ENCODE measurements at regions not wholly inside any gene's neighbourhood (a gene's known extent, or its start where the extent isn't known, plus 50 kb on each side); places are given as distances from the start of the nearest gene placed in this dataset.
"Not testable (repeated sequence)": the region's sequence is repeated elsewhere in the genome, so short reads cannot be mapped to it uniquely, and the experiment has no call there.

GRCh38 chr4:28760003-28760402 is 1899.4 kb downstream of the STIM2 start:
- no peak for DNase-seq

DNA sequence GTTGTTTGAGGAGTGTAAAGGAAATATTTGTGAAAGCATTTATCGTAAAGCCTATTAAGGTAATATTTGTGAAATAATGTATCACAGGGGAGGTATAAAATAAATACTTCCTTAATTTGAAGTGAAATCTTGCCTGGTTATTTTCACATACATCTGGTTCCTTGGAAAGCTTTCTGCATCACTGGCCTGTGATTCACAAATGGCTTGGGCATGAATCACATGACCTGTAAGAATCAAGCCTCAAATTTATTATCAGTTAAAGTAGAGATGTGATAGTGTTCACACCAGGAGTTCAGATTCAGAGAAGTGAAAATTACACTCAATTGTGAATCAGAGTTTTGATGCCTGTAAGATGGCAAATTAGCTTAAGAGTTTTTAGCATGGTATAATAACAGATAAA is 1911.4 kb downstream of the STIM2 start:
- no peak for DNase-seq

DNA sequence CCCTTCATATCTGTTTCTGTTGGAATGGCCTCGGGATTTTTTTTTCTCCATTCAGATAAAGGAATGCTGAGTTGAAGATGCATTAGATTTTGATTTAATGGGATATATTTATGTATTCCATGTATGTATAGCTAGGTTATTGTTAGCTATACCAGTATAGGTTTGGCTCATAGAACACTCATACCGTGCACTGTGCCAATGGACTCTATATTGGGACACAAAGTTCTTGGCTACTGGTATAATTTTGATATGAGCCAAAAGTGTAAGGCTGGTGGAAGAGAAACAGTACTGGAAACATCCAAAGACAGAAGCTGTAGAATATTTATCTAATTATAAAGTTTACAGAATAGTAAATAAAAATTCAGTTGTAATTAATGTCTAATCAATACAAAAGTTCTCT is 1912.1 kb downstream of the STIM2 start:
- no peak for DNase-seq

- no peak for DNase-seq
These were observed 1913.7 kb downstream of the STIM2 start for GRCh38 chr4:28774344-28774743.

DNA sequence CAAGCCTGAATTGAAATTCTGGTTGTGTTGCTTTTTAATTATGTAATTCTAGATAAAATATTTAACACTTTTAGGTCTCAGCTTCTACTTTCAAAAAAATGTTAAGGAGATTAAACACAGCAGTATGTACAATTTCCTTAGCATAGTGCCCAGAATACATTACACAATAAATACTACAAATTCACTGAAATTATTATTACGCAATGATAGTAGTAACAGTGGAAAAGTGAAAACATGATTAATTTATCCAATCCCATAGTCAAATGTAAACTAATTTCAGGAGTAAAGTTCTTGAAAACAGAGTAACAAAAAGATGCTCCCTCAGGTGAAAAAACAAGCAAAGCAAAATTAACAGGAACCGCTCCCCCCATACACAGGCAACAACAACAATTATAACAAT is 1915.4 kb downstream of the STIM2 start:
- DNase-seq = no peak

- no peak for DNase-seq
These were observed 1923.5 kb downstream of the STIM2 start for GRCh38 chr4:28784188-28784587.

- no peak for DNase-seq
These were observed 1927.3 kb downstream of the STIM2 start for GRCh38 chr4:28787947-28788346.

DNA sequence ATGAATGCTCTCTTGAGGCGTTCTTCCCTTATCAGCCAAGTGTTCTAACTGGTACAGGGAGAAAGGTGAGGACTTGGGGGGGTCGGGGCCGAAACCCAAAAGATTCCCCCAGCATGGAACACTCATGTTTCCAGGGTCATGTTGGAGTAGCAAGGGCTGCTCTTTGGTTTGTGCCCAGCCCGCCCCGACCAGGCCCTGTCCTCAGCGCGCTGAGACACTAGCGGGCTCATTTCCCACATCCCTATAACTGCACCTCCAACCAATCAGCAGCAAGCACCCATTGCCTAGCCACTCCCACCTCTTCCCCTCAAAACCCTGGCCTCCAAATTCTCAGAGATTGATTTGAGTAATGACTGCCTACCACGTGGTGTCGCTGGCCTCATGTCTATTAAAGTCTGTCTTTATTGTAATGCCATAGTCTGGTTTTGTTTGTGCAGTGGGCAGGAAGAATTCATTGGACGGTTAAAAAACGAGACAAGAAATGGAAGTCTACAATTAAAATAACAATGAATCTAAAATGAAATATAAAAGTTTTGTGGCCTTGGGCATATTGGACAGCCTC is 1928.4 kb downstream of the STIM2 start:
- DNase-seq = no peak

DNA sequence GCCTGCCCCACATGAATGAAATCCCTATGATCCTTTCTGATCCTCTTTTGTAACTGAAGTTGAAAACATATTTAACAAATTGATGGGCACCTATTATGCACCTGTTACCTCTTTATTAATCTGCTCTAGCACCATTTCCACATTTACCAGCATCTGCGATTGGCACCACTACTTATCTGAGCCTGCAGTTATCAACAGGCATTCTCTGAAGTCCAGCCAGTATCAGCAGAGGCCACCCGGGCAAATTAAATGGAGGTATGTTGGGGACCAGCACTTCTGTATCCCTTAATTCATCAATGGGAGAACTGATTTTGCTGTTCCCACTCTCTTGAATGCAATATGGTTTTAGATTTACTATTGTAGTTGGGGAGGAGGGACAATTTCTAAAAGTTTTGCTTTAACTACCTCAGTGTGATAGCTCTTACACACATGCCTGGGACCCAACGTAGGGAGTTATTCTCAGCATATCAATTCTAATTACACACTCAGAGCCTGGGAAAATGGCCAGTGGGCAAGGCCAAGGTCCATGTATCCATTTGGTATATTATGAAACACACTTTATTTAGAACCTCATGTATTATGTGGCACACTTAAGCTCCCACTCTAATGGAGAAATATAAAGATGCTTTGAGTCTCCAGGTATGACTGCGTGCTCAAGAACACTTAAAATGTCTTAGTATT is 1927.1 kb upstream of the PCDH7 start:
- DNase-seq = no peak

- DNase-seq = no peak
These were observed 1920.5 kb upstream of the PCDH7 start for GRCh38 chr4:28799696-28800095.

GRCh38 chr4:28811025-28811424 is 1909.1 kb upstream of the PCDH7 start:
- DNase-seq = no peak

DNA sequence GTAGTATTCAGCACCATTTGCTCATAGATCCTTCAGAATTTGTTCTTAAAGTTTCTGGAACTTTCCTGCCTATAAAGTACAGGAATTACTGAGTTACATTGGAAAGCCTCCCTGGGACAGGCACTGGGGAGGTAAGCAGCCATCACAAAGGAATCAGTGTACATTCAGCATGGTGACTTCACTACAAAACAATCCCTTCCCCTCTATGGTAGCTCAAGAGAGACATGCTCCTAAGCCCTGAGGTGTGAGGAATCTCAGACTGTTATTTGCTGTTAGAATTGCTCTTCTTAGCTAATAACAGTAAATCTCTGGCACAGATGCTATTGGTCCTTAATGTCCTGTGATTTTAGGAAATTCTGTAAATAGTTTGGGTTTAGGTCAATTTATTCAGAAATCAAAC is 1898.0 kb upstream of the PCDH7 start:
- no peak for DNase-seq

GRCh38 chr4:28827866-28828265 is 1892.3 kb upstream of the PCDH7 start:
- DNase-seq = no peak

GRCh38 chr4:28831867-28832266 is 1888.3 kb upstream of the PCDH7 start:
- no peak for DNase-seq

- DNase-seq = no peak
These were observed 1887.7 kb upstream of the PCDH7 start for GRCh38 chr4:28832444-28832843.

DNA sequence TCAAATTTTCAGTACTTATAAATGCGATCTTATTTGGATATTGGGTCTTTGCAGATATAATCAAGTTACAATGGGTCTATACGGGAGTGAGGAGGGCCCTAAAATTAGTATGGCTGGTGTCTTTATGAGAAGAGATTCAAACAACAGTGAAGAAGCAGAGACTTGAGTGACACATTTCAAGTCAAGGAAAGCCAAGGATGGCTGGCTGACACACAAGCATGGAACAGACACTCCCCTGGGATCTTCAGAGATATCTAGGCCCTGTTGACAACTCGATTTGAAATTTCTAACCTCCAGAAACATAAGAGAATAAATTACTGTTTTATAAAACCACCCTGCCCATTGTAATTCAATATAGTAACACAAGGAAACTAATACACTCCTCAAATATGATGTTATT is 1886.0 kb upstream of the PCDH7 start:
- DNase-seq = no peak

- no peak for DNase-seq
These were observed 1884.7 kb upstream of the PCDH7 start for GRCh38 chr4:28835501-28835900.

DNA sequence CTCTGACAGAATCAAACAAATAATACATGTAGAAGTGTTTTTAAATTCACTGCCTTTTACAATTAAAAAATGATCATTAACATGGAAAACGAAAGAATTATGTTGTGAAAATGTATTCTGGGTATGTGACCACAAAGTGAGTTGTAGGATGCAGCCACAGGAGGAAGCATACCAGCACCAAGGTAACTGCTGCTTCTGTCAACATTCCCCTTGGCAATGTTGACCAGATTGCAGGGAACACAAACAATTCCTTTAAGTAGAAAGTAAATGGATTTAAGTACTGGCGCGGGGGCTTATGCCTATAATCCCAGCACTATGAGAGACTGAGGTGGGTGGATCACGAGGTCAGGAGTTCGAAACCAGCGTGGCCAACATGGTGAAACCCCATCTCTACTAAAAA is 1877.9 kb upstream of the PCDH7 start:
- no peak for DNase-seq

DNA sequence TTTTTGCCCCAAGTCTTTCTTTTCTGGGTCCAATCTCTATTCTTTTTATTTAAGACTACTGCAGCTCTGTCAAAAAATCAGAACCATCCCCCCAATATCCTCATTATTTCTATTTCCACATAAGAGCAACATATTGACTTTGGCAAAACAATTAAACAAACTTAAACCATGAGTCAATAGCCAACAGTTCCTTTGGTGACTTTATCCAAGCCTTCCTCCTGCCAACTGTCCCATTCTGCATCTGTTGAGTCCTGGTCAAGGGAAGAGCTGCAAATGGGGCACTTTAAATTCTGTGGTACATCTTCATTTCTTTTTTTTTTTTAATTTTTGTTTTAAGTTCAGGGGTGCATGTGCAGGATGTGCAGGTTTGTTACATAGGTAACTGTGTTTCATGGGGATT is 1875.0 kb upstream of the PCDH7 start:
- DNase-seq = no peak

GRCh38 chr4:28857028-28857427 is 1863.1 kb upstream of the PCDH7 start:
- DNase-seq = not testable (repeated sequence)

DNA sequence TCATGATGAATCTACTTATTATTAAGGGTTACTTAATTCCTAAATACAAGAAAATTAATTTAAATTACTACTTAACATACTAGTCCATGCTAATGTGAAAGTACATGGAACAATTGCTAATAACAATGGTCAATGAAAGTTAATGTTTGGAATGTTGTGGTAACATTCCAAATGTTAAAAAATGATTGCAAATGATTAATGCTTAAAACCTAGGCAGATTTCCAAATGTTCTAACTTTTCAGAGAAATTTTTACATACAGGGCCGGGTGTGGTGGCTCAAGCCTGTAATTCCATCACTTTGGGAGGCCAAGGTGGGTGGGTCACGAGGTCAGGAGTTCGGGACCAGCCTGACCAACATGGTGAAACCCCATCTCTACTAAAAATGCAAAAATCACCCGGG is 1851.3 kb upstream of the PCDH7 start:
- no peak for DNase-seq

- DNase-seq = no peak
These were observed 1841.0 kb upstream of the PCDH7 start for GRCh38 chr4:28879178-28879577.

GRCh38 chr4:28879900-28880299 is 1840.3 kb upstream of the PCDH7 start:
- no peak for DNase-seq

DNA sequence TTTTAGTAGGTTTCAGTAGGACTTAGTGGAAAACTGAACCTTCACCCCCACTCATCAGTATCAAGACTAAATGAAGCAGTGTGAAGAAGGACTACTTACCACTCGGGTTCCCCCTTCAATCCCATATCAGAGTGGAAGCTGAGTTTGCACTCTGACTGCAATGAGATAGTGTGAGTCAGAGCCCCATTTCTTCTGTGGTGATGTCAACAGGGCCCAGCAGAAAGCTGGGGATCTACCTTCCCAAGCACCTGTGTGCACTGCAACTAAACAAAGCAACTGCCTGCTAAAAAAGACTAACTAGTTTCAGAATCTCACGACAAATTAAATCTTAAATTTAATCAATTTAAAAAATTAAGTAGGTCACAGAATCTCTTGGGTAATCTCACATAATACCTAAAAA is 1837.0 kb upstream of the PCDH7 start:
- DNase-seq = no peak

DNA sequence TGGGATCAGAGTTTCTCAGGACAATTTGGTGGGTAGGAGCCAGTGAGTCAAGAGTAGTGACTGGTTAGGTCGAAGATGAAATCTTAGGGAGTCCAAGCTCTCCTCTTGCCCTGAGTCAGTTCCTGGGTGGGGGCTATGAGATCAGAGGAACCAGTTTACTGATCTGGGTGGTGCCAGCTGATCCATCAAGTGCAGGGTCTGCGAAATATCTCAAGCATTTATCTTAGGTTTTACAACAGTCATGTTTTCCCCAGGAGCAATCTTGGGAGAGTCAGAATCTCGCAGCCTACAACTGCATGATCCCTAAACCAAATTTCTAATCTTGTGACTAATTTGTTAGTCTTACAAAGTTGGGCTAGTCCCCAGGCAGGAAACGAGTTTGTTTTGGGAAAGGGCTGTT is 1833.2 kb upstream of the PCDH7 start:
- DNase-seq = no peak
